ENCODE measurements at regions not wholly inside any gene's neighbourhood (a gene's known extent, or its start where the extent isn't known, plus 50 kb on each side); places are given as distances from the start of the nearest gene placed in this dataset.

- H3K4me3 ChIP-seq (ENCODE audit: low read length), result no peak overlapping the region
- no peak for DNase-seq (ENCODE audit: low read depth, low spot score)
Measured at GRCh38 chr15:31526916-31527690, 200.5 kb downstream of the KLF13 start.

- H3K4me3 ChIP-seq (ENCODE audit: low read length), result no peak overlapping the region
- DNase-seq (ENCODE audit: low read depth, low spot score), result no peak
Measured at GRCh38 chr15:31528846-31529245, 202.2 kb downstream of the KLF13 start.

GRCh38 chr15:31537770-31538592 is 211.3 kb downstream of the KLF13 start:
- no peak overlapping the region for H3K4me3 ChIP-seq (ENCODE audit: low read length)

GRCh38 chr15:31540633-31541032 is 214.0 kb downstream of the KLF13 start:
- H3K4me3 ChIP-seq (ENCODE audit: low read length), result no peak overlapping the region
- DNase-seq (ENCODE audit: low read depth, low spot score), result no peak

More at GRCh38 chr15:31537770-31538592, 211.3 kb downstream of the KLF13 start:
- no peak for DNase-seq (ENCODE audit: low read depth, low spot score)

GRCh38 chr15:31544361-31544760 is 217.7 kb downstream of the KLF13 start:
- DNase-seq (ENCODE audit: low read depth, low spot score), result no peak
- H3K4me3 ChIP-seq (ENCODE audit: low read length), result no peak overlapping the region

GRCh38 chr15:31545257-31545656 is 218.6 kb downstream of the KLF13 start:
- DNase-seq (ENCODE audit: low read depth, low spot score), result no peak
- H3K4me3 ChIP-seq (ENCODE audit: low read length), result no peak overlapping the region

GRCh38 chr15:31550211-31550977 is 223.8 kb downstream of the KLF13 start:
- DNase-seq (ENCODE audit: low read depth, low spot score), result no peak
- H3K4me3 ChIP-seq (ENCODE audit: low read length), result no peak overlapping the region

GRCh38 chr15:31551323-31551722 is 224.7 kb downstream of the KLF13 start:
- no peak overlapping the region for H3K4me3 ChIP-seq (ENCODE audit: low read length)
- no peak for DNase-seq (ENCODE audit: low read depth, low spot score)

- no peak overlapping the region for H3K4me3 ChIP-seq (ENCODE audit: low read length)
- DNase-seq (ENCODE audit: low read depth, low spot score), result no peak
Measured at GRCh38 chr15:31552482-31553099, 226.0 kb downstream of the KLF13 start.

GRCh38 chr15:31554261-31554660 is 227.6 kb downstream of the KLF13 start:
- no peak for DNase-seq (ENCODE audit: low read depth, low spot score)
- H3K4me3 ChIP-seq (ENCODE audit: low read length), result no peak overlapping the region

GRCh38 chr15:31555022-31555421 is 228.4 kb downstream of the KLF13 start:
- no peak overlapping the region for H3K4me3 ChIP-seq (ENCODE audit: low read length)
- no peak for DNase-seq (ENCODE audit: low read depth, low spot score)

- DNase-seq (ENCODE audit: low read depth, low spot score), result no peak
- H3K4me3 ChIP-seq (ENCODE audit: low read length), result no peak overlapping the region
Measured at GRCh38 chr15:31556494-31557150, 230.0 kb downstream of the KLF13 start.

- H3K4me3 ChIP-seq (ENCODE audit: low read length), result no peak overlapping the region
- no peak for DNase-seq (ENCODE audit: low read depth, low spot score)
Measured at GRCh38 chr15:31557899-31558298, 231.3 kb downstream of the KLF13 start.

- no peak overlapping the region for H3K4me3 ChIP-seq (ENCODE audit: low read length)
- DNase-seq (ENCODE audit: low read depth, low spot score), result no peak
Measured at GRCh38 chr15:31558840-31559239, 232.2 kb downstream of the KLF13 start.

GRCh38 chr15:31559786-31560185 is 233.2 kb downstream of the KLF13 start:
- H3K4me3 ChIP-seq (ENCODE audit: low read length), result no peak overlapping the region
- no peak for DNase-seq (ENCODE audit: low read depth, low spot score)

- no peak for DNase-seq (ENCODE audit: low read depth, low spot score)
- H3K4me3 ChIP-seq (ENCODE audit: low read length), result no peak overlapping the region
Measured at GRCh38 chr15:31560643-31561042, 234.0 kb downstream of the KLF13 start.

GRCh38 chr15:31561156-31561555 is 234.5 kb downstream of the KLF13 start:
- no peak overlapping the region for H3K4me3 ChIP-seq (ENCODE audit: low read length)
- no peak for DNase-seq (ENCODE audit: low read depth, low spot score)

GRCh38 chr15:31563001-31563400 is 236.4 kb downstream of the KLF13 start:
- DNase-seq (ENCODE audit: low read depth, low spot score), result no peak
- no peak overlapping the region for H3K4me3 ChIP-seq (ENCODE audit: low read length)

GRCh38 chr15:31563421-31563820 is 236.8 kb downstream of the KLF13 start:
- no peak for DNase-seq (ENCODE audit: low read depth, low spot score)
- H3K4me3 ChIP-seq (ENCODE audit: low read length), result no peak overlapping the region
